Nephron progenitor cell (in vitro differentiated cells): ENCODE measurements at regions not wholly inside any gene's neighbourhood (a gene's known extent, or its start where the extent isn't known, plus 50 kb on each side); places are given as distances from the start of the nearest gene placed in this dataset.

Source experiments
- DNase-seq: peaks from one replicate; pipeline ENCODE4 v3.0.0; 2021
- H3K27ac Mint-ChIP-seq: 2 replicates; pipeline ENCODE4 v1.8.0; 2021; ENCODE audit warnings: mild to moderate bottlenecking, moderate library complexity, mixed read lengths
- H3K27me3 Mint-ChIP-seq: 2 replicates; pipeline ENCODE4 v1.8.0; 2021; ENCODE audit warnings: mild to moderate bottlenecking, low read depth, mixed read lengths; ENCODE audit not compliant: poor library complexity
- H3K36me3 Mint-ChIP-seq: 2 replicates; pipeline ENCODE4 v1.8.0; 2021; ENCODE audit warnings: low read depth, mixed read lengths
- H3K4me1 Mint-ChIP-seq: 2 replicates; pipeline ENCODE4 v1.8.0; 2021; ENCODE audit warnings: mixed read lengths
- H3K4me3 Mint-ChIP-seq: 2 replicates; pipeline ENCODE4 v1.8.0; 2021; ENCODE audit warnings: mild to moderate bottlenecking, moderate library complexity, mixed read lengths
- H3K9me3 Mint-ChIP-seq: 2 replicates; pipeline ENCODE4 v1.8.0; 2021; ENCODE audit warnings: mild to moderate bottlenecking, moderate library complexity, mixed read lengths
- TF ChIP-seq, protein P1 (sequence below): fragments of 200-600 bp; sonication (generic); IDR thresholded peaks from 2 replicates; pipeline ENCODE4 v1.5.0; 2021; ENCODE audit warnings: antibody characterized with exemption

DNA sequence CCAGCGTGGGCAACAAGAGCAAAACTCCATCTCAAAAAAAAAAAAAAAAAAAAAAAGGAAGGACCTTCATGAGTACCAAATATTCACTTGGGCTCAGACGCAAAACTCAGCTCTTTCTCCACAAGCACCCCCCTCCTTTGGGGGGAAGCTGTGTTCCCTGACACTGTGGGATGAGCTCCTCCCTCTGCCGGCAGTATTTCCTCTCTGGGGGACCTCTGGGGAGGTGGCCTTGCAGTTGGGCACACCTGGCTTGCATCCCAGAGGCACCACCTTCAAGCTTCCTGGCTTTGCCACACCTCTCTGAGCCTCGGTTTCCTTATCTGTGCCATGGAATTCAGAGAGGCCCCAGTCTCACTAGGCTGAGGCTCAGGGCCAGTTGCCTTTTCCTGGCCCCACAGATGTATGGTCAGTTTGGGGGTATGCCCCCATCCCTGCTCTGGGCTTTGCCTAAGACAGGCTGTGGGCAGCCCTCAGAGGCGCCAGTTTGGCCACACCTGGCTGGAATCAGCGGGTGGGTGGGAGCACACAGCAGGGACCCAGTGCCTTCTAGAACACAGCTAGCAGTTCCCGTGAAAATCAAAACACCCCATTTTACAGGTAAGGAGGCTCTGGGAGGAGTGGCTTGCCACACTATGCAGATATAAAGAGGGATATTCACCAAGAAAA, 157.5 kb upstream of the IER5L start:
- H3K27ac Mint-ChIP-seq = no peak overlapping the region
- peaks cover 57% of the 10 kb centered on the region for H3K4me1 Mint-ChIP-seq
- H3K4me3 Mint-ChIP-seq = peak overlapping the region; percentile 14

DNA sequence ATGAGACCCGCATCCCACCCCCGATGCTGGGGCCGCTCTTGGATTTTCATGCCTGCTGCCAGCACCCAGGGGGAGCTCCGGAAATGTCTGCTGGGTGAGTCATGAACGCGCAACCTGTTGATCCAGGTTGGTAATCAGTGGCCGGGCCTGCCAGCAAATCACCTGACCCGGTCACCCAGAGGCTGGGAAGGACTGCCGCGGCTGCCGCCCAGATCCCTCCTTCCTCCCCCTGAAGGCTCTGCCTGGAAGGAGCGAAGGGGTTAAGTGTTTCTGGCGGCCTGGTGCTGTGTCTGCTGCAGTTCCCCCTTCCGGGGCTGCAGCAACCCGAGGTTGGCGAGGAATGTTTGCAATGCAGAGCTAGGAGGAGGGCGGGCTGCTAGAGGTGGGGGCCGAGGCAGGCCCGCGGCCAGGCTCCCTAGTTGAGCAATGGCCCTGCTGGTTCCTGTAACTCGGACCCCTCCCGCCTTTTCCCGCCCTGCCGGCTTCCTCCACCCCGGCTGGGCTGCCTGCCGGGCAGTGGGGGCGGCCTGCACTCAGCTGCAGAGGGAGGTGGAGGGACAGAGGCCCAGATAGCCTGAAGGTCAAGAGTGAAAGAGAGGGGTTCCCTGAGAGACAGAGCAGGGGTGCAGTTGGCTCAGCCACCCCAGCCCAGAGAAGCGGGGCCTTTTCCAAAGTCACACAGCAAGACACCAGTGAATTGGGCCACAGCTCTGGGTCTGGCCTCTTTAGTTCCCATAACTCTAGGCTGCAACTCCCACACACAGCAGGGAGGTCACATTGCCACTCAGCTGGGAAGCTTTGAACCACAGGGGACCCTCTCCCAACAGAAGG, 156.3 kb upstream of the IER5L start:
- TF ChIP-seq, protein P1, sequence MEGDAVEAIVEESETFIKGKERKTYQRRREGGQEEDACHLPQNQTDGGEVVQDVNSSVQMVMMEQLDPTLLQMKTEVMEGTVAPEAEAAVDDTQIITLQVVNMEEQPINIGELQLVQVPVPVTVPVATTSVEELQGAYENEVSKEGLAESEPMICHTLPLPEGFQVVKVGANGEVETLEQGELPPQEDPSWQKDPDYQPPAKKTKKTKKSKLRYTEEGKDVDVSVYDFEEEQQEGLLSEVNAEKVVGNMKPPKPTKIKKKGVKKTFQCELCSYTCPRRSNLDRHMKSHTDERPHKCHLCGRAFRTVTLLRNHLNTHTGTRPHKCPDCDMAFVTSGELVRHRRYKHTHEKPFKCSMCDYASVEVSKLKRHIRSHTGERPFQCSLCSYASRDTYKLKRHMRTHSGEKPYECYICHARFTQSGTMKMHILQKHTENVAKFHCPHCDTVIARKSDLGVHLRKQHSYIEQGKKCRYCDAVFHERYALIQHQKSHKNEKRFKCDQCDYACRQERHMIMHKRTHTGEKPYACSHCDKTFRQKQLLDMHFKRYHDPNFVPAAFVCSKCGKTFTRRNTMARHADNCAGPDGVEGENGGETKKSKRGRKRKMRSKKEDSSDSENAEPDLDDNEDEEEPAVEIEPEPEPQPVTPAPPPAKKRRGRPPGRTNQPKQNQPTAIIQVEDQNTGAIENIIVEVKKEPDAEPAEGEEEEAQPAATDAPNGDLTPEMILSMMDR = no peak
- no peaks in the 10 kb centered on the region for H3K27me3 Mint-ChIP-seq
- peak overlapping the region; percentile 92 for H3K27ac Mint-ChIP-seq
- H3K4me3 Mint-ChIP-seq = peak overlapping the region; percentile 56
- peak; percentile 80 for DNase-seq
- H3K4me1 Mint-ChIP-seq = peaks cover 57% of the 10 kb centered on the region
- no peaks in the 10 kb centered on the region for H3K36me3 Mint-ChIP-seq
- H3K9me3 Mint-ChIP-seq = peaks cover 11% of the 10 kb centered on the region

More for the DNA sequence above, 157.5 kb upstream of the IER5L start:
- Mint-ChIP-seq H3K9me3 (peaks cover 8% of the 10 kb centered on the region), H3K27me3 (no peaks in the 10 kb centered on the region), H3K36me3 (no peaks in the 10 kb centered on the region)
- no peak for DNase-seq
- TF ChIP-seq, protein P1 = no peak

DNA sequence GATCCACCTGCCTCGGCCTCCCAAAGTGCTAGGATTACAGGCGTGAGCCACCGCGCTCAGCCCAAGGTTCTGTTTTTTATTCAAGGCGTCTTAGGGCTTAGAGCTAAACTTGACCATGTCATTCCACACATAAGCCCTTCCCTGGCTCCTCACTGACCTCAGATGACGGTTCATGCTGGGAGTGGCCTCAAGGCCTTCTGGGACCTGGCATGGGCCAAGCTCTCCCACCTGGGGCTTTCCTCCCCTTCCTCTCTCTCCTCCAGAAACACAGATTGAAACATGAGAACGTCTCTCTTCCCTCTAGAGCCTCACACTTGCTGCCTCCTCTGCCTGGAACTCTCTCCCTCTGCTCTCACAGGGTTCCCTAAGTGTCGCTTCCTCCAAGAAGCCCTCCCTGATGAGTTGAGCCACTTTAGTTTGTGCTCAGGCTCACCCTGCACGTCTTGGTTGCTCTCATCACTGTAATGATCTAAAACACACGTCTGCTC, 155.6 kb upstream of the IER5L start:
- Mint-ChIP-seq H3K4me3 (peak overlapping the region; percentile 56), H3K4me1 (peaks cover 57% of the 10 kb centered on the region), H3K36me3 (no peaks in the 10 kb centered on the region), H3K9me3 (peaks cover 11% of the 10 kb centered on the region), H3K27me3 (no peaks in the 10 kb centered on the region), H3K27ac (peak overlapping the region; percentile 92)
- TF ChIP-seq, protein P1 = no peak
- DNase-seq = no peak

DNA sequence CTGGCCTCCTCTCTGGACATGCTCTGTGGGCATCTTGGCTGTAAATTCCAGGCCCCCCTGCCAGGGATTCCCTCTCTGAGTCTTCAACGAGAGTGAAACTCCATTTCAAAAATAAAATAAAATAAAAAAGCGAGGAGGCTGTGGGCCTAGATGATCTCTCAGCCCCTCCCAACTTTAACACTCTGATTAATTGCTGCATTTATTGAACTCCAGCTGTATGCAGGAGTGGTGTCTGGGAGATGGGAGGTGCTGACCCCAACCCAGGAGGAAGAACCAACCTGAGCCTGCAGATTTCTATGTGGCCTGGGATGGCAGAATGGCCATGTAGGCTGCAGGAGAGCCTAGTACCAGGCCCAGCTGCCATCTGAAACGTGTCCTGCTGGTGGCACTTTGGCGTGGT, 154.5 kb upstream of the IER5L start:
- no peaks in the 10 kb centered on the region for H3K27me3 Mint-ChIP-seq
- H3K36me3 Mint-ChIP-seq = no peaks in the 10 kb centered on the region
- peak overlapping the region; percentile 94 for H3K27ac Mint-ChIP-seq
- TF ChIP-seq, protein P1 = no peak
- peaks cover 11% of the 10 kb centered on the region for H3K9me3 Mint-ChIP-seq
- peaks cover 61% of the 10 kb centered on the region for H3K4me1 Mint-ChIP-seq
- H3K4me3 Mint-ChIP-seq = no peak overlapping the region
- no peak for DNase-seq

DNA sequence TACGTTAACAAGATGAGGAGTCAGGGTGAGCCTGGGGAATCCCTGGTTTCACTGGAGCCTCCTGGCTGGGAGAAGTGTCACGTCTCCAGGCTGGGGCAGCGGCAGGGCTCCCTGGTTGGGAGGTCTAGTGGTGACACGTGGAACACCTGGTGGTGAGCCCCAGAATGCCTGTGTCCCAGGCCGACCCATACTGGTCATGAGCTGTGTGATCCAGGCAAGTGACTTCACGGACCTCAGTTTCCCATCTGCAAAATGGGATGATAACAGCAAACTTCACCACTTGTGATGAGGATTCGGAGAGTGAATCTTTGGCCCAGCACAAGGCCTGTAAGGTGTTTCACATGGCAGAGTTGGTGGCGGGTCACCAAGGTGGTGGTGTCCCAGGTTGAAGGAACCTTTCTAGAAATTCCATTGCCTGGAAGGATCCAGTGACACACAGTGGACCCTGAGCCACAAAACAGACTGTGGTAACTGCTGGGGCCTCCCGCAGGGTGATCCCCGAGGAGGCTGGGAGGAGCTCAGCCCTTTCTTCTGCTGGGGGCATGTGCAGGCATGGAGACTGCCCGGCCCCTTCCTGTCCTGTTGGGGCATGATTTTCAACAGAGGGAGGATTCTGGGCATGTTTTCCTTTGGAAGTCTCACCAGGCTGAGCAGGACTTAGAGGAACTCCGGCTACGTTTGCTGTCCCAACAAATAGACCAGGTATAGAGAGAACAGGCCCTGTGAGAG, 153.9 kb upstream of the IER5L start:
- no peak for DNase-seq
- TF ChIP-seq, protein P1 = no peak
- H3K4me1 Mint-ChIP-seq = peaks cover 62% of the 10 kb centered on the region
- peak overlapping the region; percentile 94 for H3K27ac Mint-ChIP-seq
- peaks cover 11% of the 10 kb centered on the region for H3K9me3 Mint-ChIP-seq
- H3K4me3 Mint-ChIP-seq = no peak overlapping the region
- H3K27me3 Mint-ChIP-seq = no peaks in the 10 kb centered on the region
- no peaks in the 10 kb centered on the region for H3K36me3 Mint-ChIP-seq
